HG03521 (cell line): ENCODE measurements at regions not wholly inside any gene's neighbourhood (a gene's known extent, or its start where the extent isn't known, plus 50 kb on each side); places are given as distances from the start of the nearest gene placed in this dataset.
A peak's percentile ranks its signal among the peaks of the same experiment; 100 is the strongest.
"Not testable (repeated sequence)": the region's sequence is repeated elsewhere in the genome, so short reads cannot be mapped to it uniquely, and the experiment has no call there.

ENCODE experiments used
- ATAC-seq: cut with Tn5 transposase; IDR thresholded peaks from one replicate; pipeline ENCODE4 v1.9.1; 2021; ENCODE audit warnings: mild to moderate bottlenecking, moderate library complexity; ENCODE audit not compliant: unreplicated experiment

- no peak for ATAC-seq
Measured at GRCh38 chr16:79845734-79846135, 245.2 kb upstream of the MAF start.

DNA sequence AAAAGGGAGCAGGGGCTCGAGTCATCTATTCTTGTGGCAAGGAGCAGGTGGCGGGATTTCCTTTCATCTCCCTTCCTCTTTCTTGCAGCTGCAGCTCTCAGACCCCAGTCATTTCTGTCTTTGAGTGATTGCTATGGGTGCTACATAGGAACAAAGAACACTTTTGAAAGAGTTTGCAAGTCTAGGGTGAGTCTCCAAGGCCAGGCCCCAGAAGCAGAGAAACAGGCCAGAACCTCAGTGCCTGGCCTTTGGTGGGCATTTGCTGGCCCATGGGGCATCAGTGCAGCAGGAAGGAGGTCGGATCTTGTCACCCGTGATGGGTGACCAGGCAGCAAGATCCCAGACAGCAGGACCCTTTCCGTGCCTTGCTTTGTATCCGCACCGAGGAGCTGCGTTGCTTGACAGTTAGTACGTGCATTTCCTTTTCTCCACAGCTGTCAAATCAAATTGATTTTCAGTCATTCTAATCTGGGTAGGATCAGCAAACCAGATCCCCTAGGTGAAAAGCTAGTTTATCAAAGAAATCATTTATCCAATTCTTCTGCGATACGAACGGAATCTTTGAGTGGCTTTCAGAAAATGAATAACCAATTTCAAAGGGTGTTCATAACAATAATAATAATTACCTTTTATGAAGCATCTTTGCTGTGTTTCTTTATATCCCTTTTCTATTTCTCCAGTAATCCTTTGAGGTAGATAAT lies 244.6 kb upstream of the MAF start:
- peak; percentile 71 for ATAC-seq

DNA sequence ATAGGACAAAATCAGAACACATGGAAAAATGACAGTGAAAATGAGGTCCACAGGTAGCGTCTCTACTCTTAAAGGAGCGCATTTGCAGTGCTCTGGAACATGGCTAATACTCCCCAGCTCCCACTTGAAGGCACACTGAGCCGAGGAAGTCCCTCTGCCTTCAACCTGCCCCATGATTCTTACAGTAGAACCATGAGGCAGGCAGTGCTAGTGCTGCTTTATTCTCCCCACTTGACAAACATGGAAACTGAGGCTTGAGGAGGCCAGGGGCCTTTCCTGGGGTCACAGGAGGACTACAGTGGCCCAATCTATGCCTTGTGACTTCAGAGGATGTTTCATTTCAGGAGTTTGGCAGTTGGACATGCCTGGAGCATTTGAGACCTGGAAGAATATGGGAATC lies 244.1 kb upstream of the MAF start:
- ATAC-seq = no peak

DNA sequence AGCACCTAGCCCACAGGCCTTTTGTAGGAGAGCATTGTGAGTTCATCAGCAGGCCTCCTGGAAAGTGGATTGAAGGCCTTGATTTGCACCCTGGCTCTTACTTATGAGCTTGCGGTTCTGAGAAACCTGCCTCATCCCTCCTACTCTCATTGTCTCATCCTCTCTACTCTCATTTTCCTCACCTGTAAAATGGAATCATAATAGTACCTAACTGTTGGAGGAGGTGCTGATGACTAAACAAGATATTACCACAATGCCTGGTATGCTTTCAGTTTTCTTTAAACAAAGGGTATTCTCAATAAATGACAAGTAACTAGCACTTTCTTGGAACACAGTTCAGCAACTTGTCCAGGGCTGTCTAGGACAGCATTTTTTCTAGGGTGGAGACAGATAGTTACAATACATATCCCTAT lies 243.1 kb upstream of the MAF start:
- peak; percentile 35 for ATAC-seq

DNA sequence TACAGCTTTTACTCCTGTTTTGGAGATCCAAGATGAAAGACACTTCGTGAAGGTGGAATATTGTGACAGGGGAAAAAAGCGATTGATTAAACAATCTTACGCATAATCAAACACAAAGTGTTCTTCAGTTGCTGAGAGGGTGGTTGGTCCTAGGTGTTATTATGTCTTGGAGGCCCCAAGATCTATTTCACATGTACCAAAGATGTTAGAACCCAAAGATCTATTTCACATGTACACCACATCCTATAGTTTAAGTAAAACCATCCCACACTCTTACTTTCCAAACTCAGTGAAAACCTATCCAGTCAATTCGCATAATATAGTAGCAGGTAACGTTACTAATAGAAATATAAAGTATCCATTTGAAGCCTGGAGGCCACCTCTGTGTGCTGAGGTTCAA lies 242.6 kb upstream of the MAF start:
- ATAC-seq = no peak

DNA sequence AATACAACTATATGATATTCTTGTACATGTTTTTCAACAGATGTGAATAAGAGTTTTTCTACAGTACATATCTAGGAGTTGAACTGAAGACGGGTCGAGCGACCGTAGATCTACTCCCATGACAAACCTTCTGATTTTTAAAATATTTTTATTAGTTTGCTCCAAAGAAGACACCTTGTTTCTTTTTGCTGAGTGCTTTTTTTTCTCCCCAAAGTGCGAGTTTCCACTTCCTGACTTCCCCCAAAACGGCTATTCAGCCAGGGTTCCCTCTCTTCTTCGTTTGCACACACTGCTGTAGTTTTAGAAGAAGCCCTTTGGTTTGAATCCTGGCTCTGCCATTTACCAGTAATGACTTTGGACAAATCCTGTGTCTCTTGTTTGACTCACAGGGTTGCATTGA lies 241.7 kb upstream of the MAF start:
- ATAC-seq = no peak

DNA sequence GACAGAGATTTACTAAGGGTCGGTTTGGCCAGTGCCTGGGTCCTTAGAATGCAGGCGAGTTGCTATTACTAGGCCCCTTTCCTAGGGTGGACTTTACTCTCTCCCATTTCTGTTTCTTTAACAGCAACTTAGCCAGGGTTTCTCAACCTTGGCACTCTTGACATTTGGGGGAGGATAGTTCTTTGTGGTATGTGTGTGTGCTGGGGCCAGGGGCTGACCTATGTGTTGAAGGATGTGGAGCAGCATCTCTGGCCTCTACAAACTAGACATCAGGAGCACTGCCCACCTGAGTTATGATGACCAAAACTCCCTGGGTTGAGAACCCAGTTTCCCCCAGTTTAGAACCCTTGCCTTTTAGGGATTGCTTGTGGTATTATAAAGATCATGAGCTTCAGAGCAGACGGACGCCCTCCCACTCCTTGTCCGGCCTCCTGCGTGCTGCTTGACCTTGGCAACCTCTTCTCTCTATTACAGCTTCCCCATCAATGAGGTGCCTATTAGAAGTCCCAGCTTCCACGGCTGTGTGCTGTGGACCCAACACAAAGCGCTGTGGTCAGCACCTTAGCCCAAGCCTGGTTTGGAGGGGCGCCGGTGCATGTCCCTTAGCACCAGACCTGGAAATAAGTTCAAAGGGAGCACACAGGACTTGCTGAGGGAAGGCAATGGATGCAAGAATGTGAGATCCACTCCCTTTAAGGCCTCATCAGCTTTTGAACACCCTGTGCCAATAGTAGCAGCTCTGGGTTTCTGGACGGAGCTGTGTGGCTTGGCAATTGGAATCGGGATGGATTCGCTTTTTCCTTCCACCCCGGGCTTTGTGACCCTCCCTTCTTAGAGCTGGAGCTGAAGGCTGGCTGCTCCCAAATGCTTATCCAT lies 239.2 kb upstream of the MAF start:
- no peak for ATAC-seq

DNA sequence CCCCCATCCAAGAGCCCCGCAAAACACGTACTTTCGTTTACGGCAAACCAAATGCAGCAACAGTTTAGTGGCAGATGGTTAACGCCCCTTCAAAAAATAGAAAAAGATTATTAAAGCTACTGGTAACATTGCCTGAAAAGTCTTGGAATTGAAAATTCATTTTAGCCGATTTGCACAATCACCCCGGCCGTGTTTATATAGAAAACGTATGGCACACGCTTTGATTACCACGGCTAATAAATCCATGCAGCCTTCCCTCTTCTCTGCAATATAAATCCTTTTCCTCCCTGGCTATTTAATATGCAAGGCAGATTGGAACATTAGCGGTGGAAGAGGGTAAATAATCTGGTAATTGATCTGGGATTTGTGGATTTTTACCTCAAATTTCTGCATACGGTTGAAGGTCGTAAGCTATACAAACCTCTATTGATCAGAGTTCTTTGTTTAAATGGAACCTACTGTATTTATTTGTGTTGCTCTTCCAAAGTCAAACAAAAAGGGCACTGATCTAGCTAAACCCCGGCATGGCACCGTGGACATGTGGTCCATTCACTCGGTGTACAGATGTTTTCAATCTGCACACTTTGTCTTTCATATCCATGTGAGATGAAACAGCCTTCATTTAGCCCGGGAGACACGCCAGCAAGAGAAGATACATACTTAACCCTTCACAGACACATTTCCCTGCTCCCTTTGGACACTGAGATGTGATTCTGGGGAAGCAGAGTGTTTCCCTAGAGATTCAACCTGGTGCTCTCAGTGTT lies 238.1 kb upstream of the MAF start:
- ATAC-seq = no peak

DNA sequence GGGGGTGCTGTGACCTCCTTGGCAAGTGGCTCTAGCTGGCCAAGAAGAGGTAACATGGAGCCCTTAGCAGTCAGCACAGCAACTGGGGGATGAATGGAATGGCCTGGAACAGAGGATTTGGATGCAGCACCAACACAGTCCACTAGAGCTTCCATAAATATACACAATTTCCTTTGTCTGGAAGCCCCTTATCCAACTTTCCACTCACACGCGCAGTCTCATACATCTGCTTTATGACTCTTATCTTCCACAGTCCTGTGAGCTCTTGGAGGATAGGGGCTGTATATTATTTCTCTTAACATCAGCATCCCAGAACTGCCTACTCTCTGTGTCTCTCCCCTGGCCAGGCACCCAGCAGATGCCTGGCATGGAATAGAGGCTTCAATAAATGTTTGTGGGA lies 235.6 kb upstream of the MAF start:
- ATAC-seq = no peak

DNA sequence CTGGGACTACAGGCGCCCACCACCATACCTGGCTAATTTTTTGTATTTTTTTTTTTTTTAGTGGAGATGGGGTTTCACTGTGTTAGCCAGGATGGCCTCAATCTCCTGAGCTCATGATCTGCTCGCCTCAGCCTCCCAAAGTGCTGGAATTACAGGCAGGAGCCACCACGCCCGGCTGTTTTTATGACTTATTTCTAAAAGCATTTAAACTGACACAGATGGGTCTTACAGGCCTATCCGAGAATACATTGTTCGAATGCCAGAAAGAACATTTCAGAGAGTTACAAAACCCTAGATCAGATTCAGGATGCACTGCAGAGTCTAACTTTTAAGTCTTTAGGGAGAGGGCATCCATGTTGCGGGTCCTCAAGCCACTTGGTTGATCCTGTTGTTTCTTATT lies 234.7 kb upstream of the MAF start:
- no peak for ATAC-seq

- ATAC-seq = no peak
Measured at GRCh38 chr16:79834720-79835119, 234.2 kb upstream of the MAF start.

DNA sequence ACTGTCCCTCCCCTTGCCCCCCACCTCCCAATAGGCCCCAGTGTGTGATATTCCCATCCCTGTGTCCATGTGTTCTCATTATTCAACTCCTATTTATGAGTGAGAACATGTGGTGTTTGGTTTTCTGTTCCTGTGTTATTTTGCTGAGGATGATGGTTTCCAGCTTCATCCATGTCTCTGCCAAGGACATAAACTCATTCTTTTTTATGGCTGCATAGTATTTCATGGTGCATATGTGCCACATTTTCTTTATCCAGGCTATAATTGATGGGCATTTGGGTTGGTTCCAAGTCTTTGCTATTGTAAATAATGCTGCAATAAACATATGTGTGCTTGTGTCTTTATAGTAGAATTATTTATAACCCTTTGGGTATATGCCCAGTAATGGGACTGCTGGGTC lies 233.5 kb upstream of the MAF start:
- not testable (repeated sequence) for ATAC-seq

DNA sequence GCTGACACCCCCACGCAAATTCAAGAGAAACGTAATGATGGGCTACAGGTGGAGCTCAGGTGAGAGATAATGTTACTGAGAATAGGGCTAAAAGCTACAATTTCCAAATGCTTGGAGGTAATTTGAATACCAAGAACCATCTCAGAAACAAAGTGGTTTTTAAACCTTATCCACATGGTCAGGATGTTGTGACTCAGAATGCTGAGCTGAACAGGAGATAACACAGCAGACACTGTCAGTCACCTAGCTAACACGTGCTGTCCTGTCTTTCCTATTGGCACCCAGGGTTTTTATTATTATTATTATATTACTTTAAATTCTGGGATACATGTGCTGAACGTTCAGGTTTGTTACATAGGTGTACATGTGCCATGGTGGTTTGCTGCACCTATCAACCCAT lies 233.0 kb upstream of the MAF start:
- ATAC-seq = no peak

DNA sequence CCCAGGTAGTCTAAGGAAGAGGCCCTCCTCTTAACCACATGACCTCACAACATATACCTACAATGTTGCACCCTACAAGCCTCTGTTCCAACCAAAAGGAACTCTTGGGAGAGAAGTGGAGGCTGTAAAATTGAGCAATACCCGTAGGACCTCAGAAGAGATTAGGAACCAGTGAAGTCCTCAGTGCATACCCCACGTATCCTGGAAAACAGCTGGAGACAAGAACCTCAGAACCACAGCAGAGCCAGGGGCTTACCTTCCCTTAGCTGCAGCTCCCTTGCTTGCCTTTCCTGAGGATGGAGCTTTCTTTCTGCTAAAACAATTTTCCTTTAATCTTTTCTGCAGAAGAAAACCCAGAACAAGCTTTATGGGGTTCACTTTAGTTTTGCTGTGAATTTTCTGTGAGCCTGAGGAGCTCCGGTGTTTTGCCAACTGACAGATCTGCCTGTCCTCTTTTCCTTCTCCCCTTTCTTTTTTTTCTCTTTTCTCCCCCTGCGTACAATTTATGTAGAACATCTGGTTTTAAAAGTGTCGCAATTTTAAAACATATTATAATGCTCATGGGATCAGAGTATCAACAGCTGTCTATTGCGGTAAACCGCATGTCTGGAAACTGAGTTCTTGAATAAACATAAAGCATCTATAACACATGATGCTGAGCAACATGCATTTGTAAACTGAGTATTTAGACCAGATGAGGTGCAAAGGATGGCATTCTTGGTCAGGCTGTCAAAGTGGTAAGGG lies 226.4 kb upstream of the MAF start:
- no peak for ATAC-seq

DNA sequence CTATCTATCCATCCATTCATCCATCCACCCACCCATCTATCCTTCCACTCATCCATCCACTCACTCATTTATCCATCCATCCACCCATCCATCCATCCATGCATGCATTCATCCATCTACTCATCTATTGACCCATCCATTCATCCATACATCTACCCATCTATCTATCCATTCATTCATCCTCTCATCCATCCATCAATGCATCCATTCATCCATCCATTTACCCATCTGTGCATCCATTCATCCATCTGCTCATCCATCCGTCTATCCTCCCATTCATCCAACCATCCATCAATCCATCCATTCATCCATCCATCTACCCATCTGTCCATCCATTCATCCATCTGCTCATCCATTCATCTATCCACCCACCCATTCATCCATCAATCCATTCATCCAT lies 224.5 kb upstream of the MAF start:
- no peak for ATAC-seq

DNA sequence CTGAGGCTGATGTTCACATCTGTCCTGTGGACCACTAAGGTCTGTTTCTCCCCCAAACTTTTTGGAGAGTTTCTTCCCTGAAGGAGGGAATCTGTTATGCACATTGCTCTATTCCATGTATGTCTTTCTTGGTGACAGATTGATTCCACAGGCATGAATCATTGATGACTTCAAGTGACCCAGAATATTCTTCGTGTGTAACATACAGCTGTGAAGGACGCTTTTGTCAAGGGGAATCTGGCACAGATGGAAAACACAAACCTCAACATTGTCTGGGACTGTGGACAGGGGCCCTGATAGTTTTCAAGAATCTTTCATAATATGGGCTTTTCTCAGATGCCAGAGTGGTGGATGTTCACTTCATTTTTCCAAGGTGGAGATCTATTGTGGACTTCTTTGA lies 223.1 kb upstream of the MAF start:
- no peak for ATAC-seq

GRCh38 chr16:79821911-79822310 lies 221.4 kb upstream of the MAF start:
- ATAC-seq = no peak

GRCh38 chr16:79816081-79816497 lies 215.6 kb upstream of the MAF start:
- no peak for ATAC-seq

GRCh38 chr16:79815049-79815448 lies 214.5 kb upstream of the MAF start:
- no peak for ATAC-seq

- no peak for ATAC-seq
Measured at GRCh38 chr16:79814124-79814523, 213.6 kb upstream of the MAF start.

DNA sequence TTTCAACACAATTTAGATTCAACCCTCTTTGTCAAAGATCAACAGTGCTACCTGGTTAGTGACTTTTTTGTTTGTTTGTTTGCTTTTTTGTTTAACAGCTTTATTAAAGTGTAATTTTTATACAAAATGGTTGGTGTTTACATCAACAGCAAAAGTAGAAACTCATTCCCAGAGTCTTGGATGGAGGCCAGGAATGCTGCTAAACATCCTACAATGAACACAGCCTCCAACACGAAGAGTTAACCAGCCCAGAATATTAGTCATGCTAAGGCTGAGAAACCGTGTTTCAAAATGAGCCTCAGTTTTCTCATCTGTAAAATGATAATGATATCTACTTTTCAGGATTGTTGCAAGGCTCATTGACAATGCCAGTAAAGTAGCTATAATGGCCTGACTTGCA lies 211.0 kb upstream of the MAF start:
- no peak for ATAC-seq
